HG02840 (cell line): ENCODE measurements at regions not wholly inside any gene's neighbourhood (a gene's known extent, or its start where the extent isn't known, plus 50 kb on each side); places are given as distances from the start of the nearest gene placed in this dataset.
"Not testable (repeated sequence)": the region's sequence is repeated elsewhere in the genome, so short reads cannot be mapped to it uniquely, and the experiment has no call there.

ENCODE experiments used
- ATAC-seq: cut with Tn5 transposase; IDR thresholded peaks from one replicate; pipeline ENCODE4 v1.9.1; 2021; ENCODE audit warnings: mild to moderate bottlenecking, moderate library complexity, moderate number of reproducible peaks; ENCODE audit not compliant: unreplicated experiment, low FRiP score

DNA sequence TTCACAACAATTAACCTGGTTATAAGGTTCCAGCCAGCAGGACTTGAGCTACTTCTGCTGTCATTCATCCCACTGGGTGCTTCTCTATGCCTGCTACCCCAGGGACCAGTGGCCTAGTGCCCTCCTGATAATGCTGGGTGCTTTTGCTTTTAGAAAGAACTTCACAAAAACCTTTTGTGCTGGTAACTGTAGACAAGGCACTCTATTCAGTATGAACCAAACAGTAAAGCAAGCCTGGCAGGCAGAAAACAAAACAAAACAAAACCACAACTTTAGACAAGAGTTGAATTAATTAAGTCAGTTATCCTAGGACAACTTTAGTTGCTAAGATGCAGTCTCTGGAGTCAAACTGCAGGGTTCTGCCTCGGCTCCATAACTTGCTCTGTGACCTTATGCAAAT lies 61.9 kb upstream of the ADGRL2 start:
- no peak for ATAC-seq

DNA sequence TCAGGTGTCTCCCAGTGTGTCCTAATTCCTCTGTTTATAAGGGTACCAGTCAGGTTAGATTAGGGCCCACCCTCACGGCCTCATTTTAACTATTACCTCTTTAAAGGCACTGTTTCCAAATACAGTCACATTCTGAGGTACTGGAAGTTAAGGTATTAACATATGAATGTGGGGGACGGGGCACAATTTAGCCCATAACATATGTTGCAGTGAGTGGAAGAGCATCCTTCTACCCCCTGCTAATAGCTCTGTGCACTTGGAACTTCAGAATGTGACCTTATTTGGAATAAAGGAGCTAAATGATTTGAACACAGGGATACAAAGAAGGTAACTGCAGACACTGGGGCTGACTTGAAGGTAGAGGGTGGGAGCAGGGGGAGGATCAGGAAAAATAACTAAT lies 67.3 kb upstream of the ADGRL2 start:
- no peak for ATAC-seq

DNA sequence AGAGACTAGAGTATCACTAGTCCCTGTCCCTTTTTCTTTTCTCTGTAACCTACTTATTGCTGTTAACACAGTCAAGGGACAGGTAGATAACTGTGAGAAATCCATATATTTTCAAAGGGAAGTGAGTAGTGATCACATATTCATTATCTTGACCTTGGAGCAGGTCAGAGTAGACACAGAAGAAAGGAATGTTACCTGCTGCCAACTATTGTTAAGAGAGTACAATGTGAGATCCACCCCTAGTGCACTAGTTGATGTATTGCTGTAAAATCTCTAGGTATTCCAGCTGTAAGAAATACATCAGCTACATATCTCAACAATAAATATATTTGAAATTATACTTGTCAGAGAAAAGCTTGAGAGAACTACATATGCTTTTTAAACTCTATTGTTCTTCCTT lies 68.7 kb upstream of the ADGRL2 start:
- no peak for ATAC-seq

DNA sequence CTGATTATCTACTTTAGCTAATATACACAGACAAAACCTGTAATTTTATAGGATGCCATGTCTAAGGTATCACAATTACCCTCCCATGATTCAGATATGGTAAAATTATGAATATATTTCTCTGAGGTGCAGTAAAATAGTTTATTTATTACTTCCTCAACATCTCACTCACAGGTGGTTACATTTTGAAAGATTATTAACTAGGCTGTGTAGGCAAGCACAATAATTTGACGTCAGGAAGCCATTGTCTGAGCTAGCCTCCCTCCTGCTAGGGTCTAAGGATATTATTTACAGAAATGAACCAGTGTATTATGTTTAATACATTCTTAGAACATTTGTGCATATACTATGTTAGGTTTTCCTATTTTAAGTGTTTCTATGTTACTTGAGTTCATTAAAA lies 69.9 kb upstream of the ADGRL2 start:
- ATAC-seq: no peak

DNA sequence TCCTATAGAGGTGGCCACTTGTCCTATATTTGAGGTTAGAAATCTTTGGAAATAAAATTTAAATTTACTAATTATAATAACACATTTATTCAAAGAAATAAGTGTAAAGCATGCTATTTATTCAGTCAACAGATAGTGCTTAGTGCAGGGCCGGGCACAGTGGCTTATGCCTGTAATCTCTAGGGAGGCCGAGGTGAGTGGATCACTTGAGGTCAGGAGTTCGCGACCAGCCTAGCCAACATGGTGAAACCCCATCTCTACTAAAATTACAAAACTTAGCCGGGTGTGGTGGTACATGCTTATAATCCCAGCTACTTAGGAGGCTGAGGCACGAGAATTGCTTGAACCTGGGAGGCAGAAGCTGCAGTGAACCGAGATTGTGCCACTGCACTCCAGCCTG lies 70.4 kb upstream of the ADGRL2 start:
- ATAC-seq: not testable (repeated sequence)

DNA sequence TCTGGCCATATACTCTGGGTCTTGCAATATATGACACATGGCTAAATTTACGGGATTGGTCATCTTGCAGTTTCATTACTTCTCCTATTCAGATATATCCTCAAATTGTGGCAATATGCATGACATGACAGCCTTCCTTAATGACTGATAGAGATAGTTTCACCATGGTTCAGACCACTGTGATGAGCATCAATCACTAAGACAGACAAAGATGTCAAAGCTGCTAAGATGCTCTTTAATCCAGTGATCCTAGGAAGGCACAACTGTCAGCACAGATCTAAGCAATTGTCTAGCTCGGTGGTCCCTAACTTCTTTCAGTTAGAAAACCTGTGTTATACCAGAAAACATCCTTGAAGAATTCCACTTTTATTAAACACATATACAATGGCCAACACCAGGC lies 70.9 kb upstream of the ADGRL2 start:
- no peak for ATAC-seq

DNA sequence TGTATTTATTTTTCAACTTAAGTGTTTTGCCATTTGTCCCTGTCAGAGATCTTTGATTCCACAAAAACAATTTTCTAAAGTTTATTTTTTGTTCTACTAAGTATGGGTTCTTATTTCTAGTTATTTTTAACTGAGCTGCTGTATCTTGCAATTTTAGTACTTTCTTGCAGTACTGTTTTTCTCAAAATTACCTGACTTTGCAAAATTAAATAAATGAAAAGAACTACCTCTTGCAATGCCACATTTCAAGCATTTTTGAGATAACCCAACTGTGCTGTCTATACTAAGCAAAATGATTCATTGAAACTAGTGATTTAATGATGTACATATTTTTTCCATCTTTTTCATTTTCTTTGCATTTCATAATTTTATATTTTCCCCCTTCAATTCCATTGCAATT lies 71.5 kb upstream of the ADGRL2 start:
- no peak for ATAC-seq

DNA sequence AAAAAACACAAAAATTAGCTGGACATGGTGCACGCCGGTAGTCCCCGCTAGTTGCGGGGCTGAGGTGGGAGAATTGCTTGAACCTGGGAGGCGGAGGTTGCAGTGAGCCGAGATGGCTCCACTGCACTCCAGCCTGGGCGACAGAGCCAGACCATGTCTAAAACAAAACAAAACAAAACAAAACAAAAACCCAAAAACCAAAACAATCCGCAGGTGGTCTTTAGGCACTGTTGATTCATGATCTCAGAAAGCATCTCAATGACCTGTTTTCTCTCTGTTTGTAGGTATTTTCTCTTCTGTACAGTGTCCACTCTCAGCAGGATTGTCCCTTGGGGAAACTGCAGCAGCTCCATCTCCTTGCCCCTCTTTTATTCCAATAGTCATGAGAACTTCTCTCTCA lies 74.9 kb upstream of the ADGRL2 start:
- no peak for ATAC-seq

DNA sequence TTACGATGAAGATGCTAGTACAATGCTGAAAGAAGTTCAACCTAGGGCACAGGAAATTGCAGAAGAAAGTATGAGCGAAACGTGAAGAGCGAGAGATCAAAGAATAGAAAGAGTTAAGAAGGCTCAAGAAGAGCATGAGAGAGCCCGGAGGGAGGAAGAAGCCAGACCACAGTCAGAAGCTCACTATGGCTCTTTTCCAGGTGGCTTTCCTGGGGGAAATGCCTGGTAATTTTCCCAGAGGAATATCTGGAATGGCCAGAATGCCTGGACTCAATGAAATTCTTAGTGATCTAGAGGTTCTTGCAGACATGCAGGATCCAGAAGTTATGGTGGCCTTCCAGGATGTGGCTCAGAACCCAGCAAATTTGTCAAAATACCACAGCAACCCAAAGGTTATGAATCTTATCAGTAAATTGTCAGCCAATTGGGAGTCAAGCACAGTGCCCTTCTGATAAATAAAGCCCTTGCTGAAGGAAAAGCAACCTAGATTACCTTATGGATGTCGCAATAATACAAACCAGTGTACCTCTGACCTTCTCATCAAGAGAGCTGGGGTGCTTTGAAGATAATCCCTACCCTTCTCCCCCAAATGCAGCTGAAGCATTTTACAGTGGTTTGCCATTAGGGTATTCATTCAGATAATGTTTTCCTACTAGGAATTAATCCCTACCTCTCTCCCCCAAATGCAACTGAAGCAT lies 78.0 kb upstream of the ADGRL2 start:
- ATAC-seq: not testable (repeated sequence)

DNA sequence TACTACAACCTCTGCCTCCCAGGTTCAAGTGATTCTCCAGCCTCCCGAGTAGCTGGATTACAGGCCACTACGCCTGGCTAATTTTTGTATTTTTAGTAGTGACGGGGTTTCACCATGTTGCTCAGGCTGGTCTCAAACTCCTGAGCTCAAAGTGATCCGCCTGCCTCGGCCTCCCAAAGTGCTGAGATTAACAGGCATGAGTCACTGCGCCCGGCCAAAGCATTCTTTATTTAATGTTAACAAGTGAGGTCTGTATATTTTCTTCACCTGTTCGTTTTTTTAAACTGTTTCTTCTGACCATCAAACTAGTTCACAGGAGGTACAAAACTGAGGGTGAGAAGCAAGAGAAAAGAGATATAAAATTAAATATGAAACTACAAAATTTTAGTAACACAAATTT lies 80.5 kb upstream of the ADGRL2 start:
- not testable (repeated sequence) for ATAC-seq

DNA sequence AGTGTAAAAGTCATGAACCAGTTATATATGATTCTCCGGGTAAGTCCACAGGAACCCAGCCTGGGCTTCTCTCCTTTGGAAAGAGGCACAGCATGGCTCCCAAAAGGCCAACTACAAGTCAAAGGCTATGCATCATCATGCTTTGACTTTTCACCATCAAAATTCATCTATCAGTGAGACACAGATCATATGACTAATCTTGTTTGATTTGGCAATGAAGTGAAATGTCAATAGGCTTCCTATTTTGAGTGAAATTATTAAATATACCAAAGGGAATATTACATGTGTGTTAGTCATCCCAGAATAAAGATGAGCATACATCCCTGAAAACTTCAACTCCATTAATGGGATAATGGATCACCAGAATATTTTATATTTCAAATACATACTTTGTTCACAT lies 83.5 kb upstream of the ADGRL2 start:
- no peak for ATAC-seq

DNA sequence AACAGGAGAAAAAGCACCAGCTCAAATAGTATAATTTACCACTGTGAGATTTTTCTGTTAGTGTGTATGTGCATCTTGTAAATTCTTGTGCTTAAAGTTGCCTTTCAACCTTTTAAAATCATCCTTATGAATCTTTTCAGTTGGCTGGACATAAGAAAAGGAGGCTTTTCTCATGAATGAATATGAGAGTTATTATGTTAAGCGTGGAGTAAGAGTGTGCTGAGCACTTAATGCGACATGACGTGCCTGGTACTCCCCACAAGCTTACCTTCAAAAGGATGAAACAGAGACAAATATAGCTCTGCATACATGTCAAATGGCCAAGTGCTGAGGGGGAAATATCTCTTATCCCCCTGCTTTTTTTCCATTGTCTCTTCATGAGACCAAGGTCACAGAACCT lies 85.3 kb upstream of the ADGRL2 start:
- no peak for ATAC-seq

DNA sequence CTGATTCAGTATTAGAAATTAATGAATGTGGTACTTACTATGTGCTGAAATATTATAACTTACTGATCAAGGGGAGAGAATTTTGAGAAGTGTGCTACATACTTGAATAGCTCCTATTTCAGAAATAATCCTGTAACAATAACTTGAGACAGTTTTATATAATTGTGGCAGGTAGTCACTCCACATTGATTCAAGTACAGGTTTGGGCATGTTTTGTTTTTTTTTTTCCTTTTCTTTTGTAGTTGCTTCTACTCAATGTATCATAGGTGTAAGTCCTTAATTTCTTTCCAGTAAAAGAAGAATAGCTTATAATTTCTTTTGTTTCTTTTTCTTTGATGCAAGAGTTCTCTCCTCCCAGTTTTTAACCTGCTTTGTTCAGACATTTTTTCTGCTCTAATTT lies 86.1 kb upstream of the ADGRL2 start:
- no peak for ATAC-seq

DNA sequence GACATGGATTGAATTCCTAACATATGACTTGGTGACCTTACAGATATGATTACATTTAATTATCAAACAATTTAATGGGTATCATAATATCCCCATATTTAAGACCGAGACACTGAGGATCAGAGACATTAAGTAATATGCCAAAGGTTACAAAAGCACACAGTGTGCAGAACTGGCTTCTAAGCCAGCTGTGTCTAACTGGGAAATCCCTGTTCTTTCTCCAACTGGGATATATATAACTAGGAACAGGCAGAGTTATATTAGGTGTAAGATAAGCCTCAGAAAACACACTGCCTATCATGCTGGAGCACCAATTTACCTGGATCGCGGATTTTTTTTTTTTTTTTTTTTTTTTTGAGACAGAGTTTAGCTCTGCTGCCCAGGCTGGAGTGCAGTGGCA lies 88.3 kb upstream of the ADGRL2 start:
- ATAC-seq: no peak

DNA sequence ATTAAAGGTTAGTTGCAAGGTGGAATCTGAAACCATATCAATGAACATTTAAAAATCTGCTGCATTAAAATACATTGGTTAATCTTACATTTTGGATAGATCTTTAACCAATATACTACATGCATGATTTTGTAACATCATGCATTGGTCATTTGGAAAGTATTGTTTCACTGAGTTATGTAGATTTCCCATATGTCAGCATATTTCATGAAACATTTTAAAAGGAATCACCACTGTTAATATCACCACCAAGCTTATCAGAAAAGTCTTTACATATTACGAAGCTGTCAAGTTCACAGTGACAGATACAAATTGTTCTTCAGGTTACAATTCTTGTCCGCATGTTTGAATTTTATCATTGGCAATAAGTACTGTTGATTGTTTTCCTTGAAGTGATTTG lies 89.9 kb upstream of the ADGRL2 start:
- no peak for ATAC-seq

DNA sequence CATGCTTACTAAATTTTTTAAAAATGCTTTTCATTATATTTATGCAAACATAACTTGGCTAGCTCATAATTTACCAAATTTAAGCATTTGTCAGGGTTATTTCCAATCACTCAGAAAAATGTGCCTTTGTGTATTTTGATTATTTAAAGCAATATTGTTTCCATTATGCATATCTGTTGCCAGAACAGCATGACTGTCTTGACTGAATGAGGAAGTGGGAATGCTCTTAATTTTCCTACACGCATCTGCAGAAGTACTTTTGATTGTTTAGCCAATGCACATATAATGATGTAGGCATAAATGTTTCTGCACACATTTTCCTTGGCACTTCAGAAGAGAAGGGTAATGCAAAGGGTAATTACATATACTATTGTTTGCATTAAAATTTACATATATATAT lies 92.5 kb upstream of the ADGRL2 start:
- no peak for ATAC-seq

DNA sequence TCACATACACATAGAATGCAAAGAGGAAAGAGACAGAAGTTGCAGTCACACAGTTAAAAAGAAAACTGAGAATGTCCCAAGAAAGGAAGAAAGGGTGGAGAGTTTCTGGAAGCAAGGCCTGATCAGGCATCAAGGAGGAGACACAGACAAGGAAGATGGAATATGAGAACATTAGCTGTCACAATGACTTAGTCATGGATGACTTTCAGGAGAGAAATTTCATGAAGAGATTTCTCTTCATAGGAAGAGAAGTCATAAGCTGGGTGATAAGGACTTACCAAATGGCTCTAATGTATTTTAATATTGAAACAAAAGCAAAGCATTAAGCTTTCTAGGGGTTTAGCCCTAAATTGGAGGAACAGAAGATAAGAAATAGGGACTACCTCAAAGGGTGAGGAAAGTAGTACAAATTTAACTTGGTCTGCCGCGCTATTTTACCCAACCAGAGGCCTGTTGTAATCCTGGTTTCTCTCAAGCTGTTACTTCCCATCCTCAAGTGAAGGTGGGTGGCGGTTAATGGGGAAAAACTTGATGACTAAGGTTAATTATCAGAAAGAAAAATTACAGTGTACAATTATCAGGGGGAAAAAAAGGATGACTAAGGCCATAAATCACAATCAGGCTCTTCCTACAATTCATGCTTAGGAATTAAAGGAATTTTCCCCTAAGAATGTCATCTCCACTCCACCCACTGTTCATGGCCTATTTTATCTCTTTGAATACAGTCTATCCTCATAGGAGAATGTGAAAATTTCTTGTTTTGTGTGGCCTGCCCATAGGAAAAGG lies 93.9 kb upstream of the ADGRL2 start:
- ATAC-seq: no peak

DNA sequence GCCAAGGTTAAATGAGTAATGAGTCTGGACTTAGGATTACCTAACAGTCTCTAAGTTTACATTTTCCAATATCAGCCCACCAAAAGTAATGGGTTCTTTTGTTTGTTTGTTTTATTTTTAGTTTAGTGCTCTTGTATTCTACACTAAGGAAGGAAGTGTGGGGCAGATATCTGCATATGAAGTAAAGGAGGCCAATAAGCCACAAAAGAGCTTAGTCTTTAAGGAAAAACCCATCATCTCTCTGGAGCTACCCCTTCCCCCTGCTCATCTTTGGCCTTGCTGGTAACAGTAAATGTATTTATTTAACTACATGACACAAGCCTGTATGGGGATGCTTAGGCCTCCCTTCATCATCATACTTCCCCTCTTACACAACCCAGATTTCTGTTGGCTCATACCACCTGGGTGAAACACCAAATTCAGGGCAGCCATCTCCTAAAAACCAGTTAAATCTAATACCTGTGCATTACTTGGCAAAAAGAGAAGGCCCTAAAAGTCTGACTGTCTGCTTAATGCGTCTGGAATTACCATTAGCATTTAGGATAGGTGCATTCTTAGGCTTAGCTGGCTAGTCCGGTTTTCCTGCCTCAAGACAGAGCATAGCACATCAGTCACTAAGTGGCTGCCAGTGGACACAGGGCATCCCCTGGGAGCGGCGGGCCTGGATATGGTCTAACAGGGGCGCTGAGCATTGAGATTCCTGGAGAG lies 96.8 kb upstream of the ADGRL2 start:
- no peak for ATAC-seq

DNA sequence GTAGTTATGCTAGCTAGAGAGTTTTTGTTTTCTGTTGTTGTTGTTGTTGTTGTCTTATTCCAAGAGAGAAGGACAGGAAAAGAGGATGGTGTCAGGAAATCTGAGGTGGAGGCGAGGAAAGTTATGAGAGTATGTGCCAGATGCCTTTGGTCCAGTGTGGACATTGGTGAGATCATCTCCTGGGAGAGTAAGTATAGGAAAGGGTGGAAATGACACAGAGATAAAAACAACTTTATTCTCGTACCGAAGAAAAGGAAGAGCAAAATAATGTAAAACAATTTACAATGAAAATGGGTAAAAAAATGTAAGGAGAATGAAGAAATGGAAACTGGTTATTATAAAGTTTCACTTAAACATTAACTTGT lies 97.4 kb upstream of the ADGRL2 start:
- ATAC-seq: no peak

DNA sequence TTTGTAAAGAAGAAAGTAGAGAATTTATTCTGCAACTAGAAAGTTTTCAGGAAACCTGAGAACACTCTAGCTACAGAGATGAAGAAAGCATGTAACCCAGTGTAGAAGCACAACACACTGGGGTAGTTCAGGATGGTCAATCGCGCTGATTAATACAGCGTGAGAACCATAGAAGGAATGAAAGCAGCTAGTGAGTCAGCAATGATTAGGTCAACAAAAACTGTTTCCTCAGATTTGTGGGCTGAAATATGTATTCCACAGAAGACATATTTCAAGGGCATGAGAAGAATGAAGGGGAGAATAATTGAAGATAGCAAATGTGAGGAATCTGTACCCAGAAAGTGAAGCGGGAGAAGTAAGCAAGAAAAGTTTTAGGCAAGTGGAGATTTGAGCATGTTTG lies 97.8 kb upstream of the ADGRL2 start:
- no peak for ATAC-seq

DNA sequence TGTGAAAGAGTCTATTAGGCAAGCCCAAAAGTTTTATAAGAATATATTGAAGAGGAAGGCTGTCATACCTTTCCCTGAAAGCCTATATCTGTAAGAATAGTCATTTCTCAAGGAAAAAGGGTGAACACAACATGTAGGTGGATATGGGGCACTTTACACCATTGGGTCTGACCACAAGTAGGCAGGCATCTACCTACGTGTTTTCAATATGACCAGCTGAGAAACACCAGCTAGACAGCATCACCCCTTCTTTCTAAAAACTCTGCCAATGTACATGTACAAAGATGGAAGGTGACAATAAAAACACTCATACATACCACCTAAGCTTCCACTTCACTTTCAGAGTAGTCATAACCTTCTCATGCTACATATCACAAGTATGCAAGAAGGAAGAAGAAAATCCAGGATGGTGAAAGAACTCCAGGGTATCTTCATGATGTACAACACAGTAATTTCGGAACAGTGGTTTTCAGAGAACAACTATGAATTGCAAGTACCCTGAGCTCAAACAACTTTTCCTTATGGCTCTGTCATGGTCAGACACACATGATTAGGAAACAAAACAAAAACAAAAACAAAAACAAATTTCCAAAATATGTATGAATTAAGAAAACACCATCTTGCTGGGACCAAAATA lies 98.5 kb upstream of the ADGRL2 start:
- no peak for ATAC-seq
